A549 (cell line): ENCODE measurements at regions not wholly inside any gene's neighbourhood (a gene's known extent, or its start where the extent isn't known, plus 50 kb on each side); places are given as distances from the start of the nearest gene placed in this dataset.

Experiments
- CEBPB ChIP-seq, 2 experiments: fragments of >200 bp in 1 of 2; sonication (Bioruptor Twin) in 1 of 2; formaldehyde crosslinking in 1 of 2; IDR thresholded peaks; 2 replicates each; pipeline ENCODE4 v1.6.1; 2012 to 2016
- CHD2 ChIP-seq: fragments of 150-350 bp; IDR thresholded peaks from 2 replicates; pipeline ENCODE4 v1.6.1; 2014; ENCODE audit warnings: low read length; ENCODE audit not compliant: partially characterized antibody
- CTCF ChIP-seq: fragments of >200 bp; sonication (Bioruptor Twin); formaldehyde crosslinking; IDR thresholded peaks from 3 replicates; pipeline ENCODE4 v1.5.1; 2016
- EP300 ChIP-seq, 2 experiments: fragments of >200 bp; sonication (Bioruptor Twin); formaldehyde crosslinking; IDR thresholded peaks; 2 replicates in 1 of 2; 3 replicates in 1 of 2; pipeline ENCODE4 v1.6.1; 2016 to 2017
- JUNB ChIP-seq: fragments of >200 bp; sonication (Bioruptor Twin); formaldehyde crosslinking; IDR thresholded peaks from 2 replicates; pipeline ENCODE4 v1.6.1; 2016
- MAX ChIP-seq: IDR thresholded peaks from 2 replicates; pipeline ENCODE4 v1.6.1; 2012
- MAZ ChIP-seq: fragments of 150-350 bp; IDR thresholded peaks from 2 replicates; pipeline ENCODE4 v1.6.1; 2014; ENCODE audit warnings: antibody characterized with exemption, low read depth, low read length, borderline replicate concordance
- NR3C1 ChIP-seq: fragments of >200 bp; sonication (Bioruptor Twin); formaldehyde crosslinking; IDR thresholded peaks from 3 replicates; pipeline ENCODE4 v1.6.1; 2017
- POLR2A ChIP-seq: IDR thresholded peaks from 2 replicates; pipeline ENCODE4 v1.6.1; 2012; ENCODE audit warnings: mild to moderate bottlenecking, low read length
- RAD21 ChIP-seq, 2 experiments: fragments of >200 bp in 1 of 2; sonication (Bioruptor Twin) in 1 of 2; formaldehyde crosslinking in 1 of 2; IDR thresholded peaks in 1 of 2; conservative IDR thresholded peaks in 1 of 2; 2 replicates in 1 of 2; 3 replicates in 1 of 2; pipeline ENCODE4 v1.6.1; 2012 to 2018; ENCODE audit warnings: inconsistent platforms in 1 of 2
- ZNF302 ChIP-seq: fragments of 250-450 bp; sonication (Bioruptor Pico); IDR thresholded peaks from 2 replicates; pipeline ENCODE4 v1.9.0; 2021; ENCODE audit warnings: inconsistent platforms, mild to moderate bottlenecking, moderate library complexity

- TF ChIP-seq CTCF (no peak), POLR2A (no peak), JUNB (no peak), EP300 (IDR thresholded peaks at IDR 0.05) (no peak), CHD2 (no peak), RAD21 (conservative IDR thresholded peaks at IDR 0.05 in 1 of 2, IDR thresholded peaks at IDR 0.05 in 1 of 2) (no peak), MAX (no peak), ZNF302 (CRISPR knock-in tag) (no peak), MAZ (no peak), CEBPB (IDR thresholded peaks at IDR 0.05) (no peak), NR3C1 (no peak)
These were observed 178.5 kb upstream of the RTL1 start for GRCh38 chr14:101082036-101082435.
